GM13976 (cell line): ENCODE measurements at regions not wholly inside any gene's neighbourhood (a gene's known extent, or its start where the extent isn't known, plus 50 kb on each side); places are given as distances from the start of the nearest gene placed in this dataset.

ENCODE experiments used
- DNase-seq: peaks from one replicate; pipeline ENCODE4 v3.0.0; 2012; ENCODE audit warnings: low spot score
- in situ Hi-C: fragments of 300-500 bp; cut with MboI; formaldehyde crosslinking; loops from one replicate; pipeline ENCODE4 v1.12.0; 2022; ENCODE audit warnings: low sequenced_read_pairs, mixed read lengths, inconsistent platforms; ENCODE audit not compliant: unreplicated experiment
- TF ChIP-seq, protein P1 (sequence below): IDR thresholded peaks from 2 replicates; pipeline ENCODE4 v1.5.1; 2012; ENCODE audit warnings: borderline replicate concordance, mild to moderate bottlenecking; ENCODE audit not compliant: insufficient read depth; ENCODE audit errors: extremely low read depth, missing control alignments, control extremely low read depth

DNA sequence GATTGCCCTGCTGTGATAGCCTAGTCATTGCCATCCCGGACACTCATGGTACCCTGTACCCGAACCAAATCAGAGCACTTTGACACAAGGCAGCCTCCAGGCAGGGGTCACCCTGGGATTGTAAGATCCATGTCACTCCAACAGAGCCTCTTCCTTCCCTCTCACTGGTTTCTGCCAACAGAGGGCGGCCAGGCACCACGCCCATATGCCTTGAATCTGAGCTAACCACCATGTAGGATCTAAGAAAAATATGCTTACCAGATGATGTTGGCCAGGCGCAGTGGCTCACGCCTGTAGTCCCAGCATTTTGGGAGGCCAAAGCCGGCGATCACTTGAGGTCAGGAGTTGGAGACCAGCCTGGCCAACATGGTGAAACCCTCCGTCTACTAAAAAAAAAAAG lies 389.2 kb upstream of the KLF6 start:
- TF ChIP-seq, protein P1, sequence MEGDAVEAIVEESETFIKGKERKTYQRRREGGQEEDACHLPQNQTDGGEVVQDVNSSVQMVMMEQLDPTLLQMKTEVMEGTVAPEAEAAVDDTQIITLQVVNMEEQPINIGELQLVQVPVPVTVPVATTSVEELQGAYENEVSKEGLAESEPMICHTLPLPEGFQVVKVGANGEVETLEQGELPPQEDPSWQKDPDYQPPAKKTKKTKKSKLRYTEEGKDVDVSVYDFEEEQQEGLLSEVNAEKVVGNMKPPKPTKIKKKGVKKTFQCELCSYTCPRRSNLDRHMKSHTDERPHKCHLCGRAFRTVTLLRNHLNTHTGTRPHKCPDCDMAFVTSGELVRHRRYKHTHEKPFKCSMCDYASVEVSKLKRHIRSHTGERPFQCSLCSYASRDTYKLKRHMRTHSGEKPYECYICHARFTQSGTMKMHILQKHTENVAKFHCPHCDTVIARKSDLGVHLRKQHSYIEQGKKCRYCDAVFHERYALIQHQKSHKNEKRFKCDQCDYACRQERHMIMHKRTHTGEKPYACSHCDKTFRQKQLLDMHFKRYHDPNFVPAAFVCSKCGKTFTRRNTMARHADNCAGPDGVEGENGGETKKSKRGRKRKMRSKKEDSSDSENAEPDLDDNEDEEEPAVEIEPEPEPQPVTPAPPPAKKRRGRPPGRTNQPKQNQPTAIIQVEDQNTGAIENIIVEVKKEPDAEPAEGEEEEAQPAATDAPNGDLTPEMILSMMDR: no peak
- in situ Hi-C loops: no loop called here
- DNase-seq: no peak

DNA sequence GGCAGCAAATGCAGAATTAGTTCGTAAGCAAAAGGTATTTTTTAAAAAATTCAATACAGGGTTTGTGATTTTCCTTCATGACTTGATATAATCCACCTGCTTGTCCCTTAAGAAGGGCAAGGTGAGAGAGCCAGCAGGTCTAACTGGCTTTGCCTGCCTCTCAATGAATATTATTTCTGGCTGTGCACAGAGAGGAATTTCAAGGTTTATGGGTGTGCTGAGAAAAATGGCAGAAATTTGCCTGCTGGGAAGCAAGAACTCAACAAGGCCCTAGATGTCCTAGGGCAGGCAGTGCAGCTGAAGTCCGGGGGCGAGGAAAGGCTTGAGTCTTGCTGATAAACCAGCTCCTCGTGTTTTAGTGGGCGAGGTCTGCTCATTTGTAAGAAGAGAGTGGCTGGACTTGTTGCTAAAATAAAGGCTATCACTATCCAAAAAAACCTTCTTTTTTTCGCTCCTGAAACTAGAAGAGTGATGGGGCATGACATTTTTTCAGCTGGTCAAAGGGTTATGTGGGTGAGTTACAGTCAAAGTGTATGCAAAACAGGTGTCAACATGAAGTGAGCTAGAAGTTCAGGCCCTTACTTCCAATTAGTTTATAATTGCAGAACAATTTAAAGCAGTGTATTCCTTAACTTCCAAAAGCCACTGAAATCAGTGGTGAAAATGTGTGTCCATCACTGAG lies 385.8 kb upstream of the KLF6 start:
- TF ChIP-seq, protein P1: no peak
- in situ Hi-C loops: no loop called here
- no peak for DNase-seq

- in situ Hi-C loops: no loop called here
- TF ChIP-seq, protein P1: no peak
- no peak for DNase-seq
Measured at GRCh38 chr10:4170181-4170580, 385.2 kb upstream of the KLF6 start.

GRCh38 chr10:4169448-4169847 lies 384.4 kb upstream of the KLF6 start:
- TF ChIP-seq, protein P1: no peak
- no peak for DNase-seq
- in situ Hi-C loops: no loop called here

- DNase-seq: no peak
- TF ChIP-seq, protein P1: no peak
- in situ Hi-C loops: no loop called here
Measured at GRCh38 chr10:4167216-4167615, 382.2 kb upstream of the KLF6 start.

DNA sequence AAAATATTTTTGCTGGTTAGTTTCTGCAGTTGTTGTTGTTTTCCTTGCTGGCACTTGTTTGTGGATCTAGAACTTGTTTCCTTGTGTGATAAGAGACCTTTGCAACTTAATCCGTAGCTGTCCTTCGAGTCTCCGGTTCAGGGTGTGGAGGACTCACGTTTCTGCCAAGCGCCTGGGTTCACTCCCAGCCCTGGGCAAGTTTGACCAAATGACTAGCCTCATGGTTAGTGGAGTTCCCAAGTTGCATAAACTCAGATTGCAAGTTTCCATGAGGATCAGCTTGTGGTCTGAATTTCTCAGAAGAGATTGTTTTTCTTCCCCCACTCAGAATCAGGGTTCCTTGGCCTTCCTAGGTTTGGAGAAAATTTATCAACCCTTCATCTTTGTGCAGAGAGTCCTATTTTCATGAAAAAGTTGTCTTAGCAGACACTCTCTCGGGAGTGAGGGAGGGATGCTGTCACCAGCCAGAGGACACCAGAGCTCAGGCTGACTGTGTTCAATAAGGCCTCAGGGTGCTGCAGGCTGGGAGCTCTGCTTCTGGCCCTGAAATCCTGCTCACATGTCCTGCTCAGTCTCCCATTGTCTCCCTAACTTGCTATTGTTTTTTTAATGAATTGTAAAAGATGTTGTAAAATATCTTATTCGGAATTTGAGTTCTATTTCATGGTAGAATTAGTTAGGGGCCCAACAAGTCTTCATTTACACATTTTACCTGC lies 377.7 kb upstream of the KLF6 start:
- in situ Hi-C loops: no loop called here
- TF ChIP-seq, protein P1: no peak
- DNase-seq: no peak
